Activated T-helper 1 cell treated with anti-CD3 and anti-CD28 coated beads, Interleukin-12 subunit alpha, Interleukin-12 subunit beta, Interleukin-2, Interleukin-4 antibody, amounts not matched to agents 30 ng/mL and 10 ng/mL and 1 ng/mL, durations not matched to agents 14 hours and 24 hours and 36 hours (primary cell): ENCODE measurements at regions not wholly inside any gene's neighbourhood (a gene's known extent, or its start where the extent isn't known, plus 50 kb on each side); places are given as distances from the start of the nearest gene placed in this dataset.

Experiments
- DNase-seq: peaks from one replicate; pipeline ENCODE4 v3.0.0; 2021; ENCODE audit warnings: low spot score
- H3K27ac Mint-ChIP-seq: one replicate; pipeline ENCODE4 v1.8.0; 2021; ENCODE audit warnings: mild to moderate bottlenecking, mixed read lengths
- H3K27me3 Mint-ChIP-seq: one replicate; pipeline ENCODE4 v1.8.0; 2022; ENCODE audit warnings: mild to moderate bottlenecking, moderate library complexity, mixed read lengths; ENCODE audit not compliant: insufficient read depth
- H3K36me3 Mint-ChIP-seq: one replicate; pipeline ENCODE4 v1.8.0; 2021; ENCODE audit warnings: low read depth, mixed read lengths
- H3K4me1 Mint-ChIP-seq: one replicate; pipeline ENCODE4 v1.8.0; 2021; ENCODE audit warnings: low read depth, mixed read lengths
- H3K4me3 Mint-ChIP-seq: one replicate; pipeline ENCODE4 v1.8.0; 2021; ENCODE audit warnings: mild to moderate bottlenecking, moderate library complexity, mixed read lengths
- H3K9me3 Mint-ChIP-seq: one replicate; pipeline ENCODE4 v1.8.0; 2021; ENCODE audit warnings: mixed read lengths
- intact Hi-C: fragments of 100-400 bp; cut with micrococcal nuclease; formaldehyde crosslinking; loops from one replicate; pipeline ENCODE4 v1.15.1; 2024

- no peaks in the 10 kb centered on the region for H3K9me3 Mint-ChIP-seq
- H3K4me3 Mint-ChIP-seq: no peak overlapping the region
- H3K27me3 Mint-ChIP-seq: peaks cover 7% of the 10 kb centered on the region
- H3K36me3 Mint-ChIP-seq: peaks cover 2% of the 10 kb centered on the region
- H3K27ac Mint-ChIP-seq: no peak overlapping the region
- no peak for DNase-seq
- no peaks in the 10 kb centered on the region for H3K4me1 Mint-ChIP-seq
- intact Hi-C loops: no loop called here
Observed at GRCh38 chr2:64780041-64780440, 126.3 kb upstream of the SERTAD2 start.

- H3K9me3 Mint-ChIP-seq: no peaks in the 10 kb centered on the region
- no peak for DNase-seq
- H3K36me3 Mint-ChIP-seq: peaks cover 2% of the 10 kb centered on the region
- H3K4me3 Mint-ChIP-seq: no peak overlapping the region
- no peaks in the 10 kb centered on the region for H3K4me1 Mint-ChIP-seq
- peaks cover 7% of the 10 kb centered on the region for H3K27me3 Mint-ChIP-seq
- no peak overlapping the region for H3K27ac Mint-ChIP-seq
- intact Hi-C loops: no loop called here
Observed at GRCh38 chr2:64781711-64782390, 128.1 kb upstream of the SERTAD2 start.

GRCh38 chr2:64784168-64785061, 130.7 kb upstream of the SERTAD2 start:
- peaks cover 4% of the 10 kb centered on the region for H3K27me3 Mint-ChIP-seq
- H3K4me3 Mint-ChIP-seq: no peak overlapping the region
- peaks cover 2% of the 10 kb centered on the region for H3K36me3 Mint-ChIP-seq
- intact Hi-C loops: no loop called here
- DNase-seq: no peak
- H3K27ac Mint-ChIP-seq: no peak overlapping the region
- H3K9me3 Mint-ChIP-seq: no peaks in the 10 kb centered on the region
- H3K4me1 Mint-ChIP-seq: no peaks in the 10 kb centered on the region

GRCh38 chr2:64785245-64785644, 131.5 kb upstream of the SERTAD2 start:
- Mint-ChIP-seq H3K36me3 (no peaks in the 10 kb centered on the region), H3K4me3 (no peak overlapping the region), H3K9me3 (no peaks in the 10 kb centered on the region), H3K27ac (no peak overlapping the region), H3K27me3 (peaks cover 4% of the 10 kb centered on the region), H3K4me1 (no peaks in the 10 kb centered on the region)
- intact Hi-C loops: no loop called here
- no peak for DNase-seq

GRCh38 chr2:64786343-64787018, 132.8 kb upstream of the SERTAD2 start:
- Mint-ChIP-seq H3K4me1 (no peaks in the 10 kb centered on the region), H3K36me3 (no peaks in the 10 kb centered on the region), H3K4me3 (no peak overlapping the region), H3K27me3 (peaks cover 8% of the 10 kb centered on the region), H3K9me3 (no peaks in the 10 kb centered on the region), H3K27ac (no peak overlapping the region)
- intact Hi-C loops: loop anchor here (2.0 kb wide), 1 partner anchor 14 kb away; no protein-coding TSS in a partner anchor
- DNase-seq: no peak

- Mint-ChIP-seq H3K9me3 (no peaks in the 10 kb centered on the region), H3K4me1 (no peaks in the 10 kb centered on the region), H3K4me3 (no peak overlapping the region), H3K27me3 (peaks cover 10% of the 10 kb centered on the region), H3K27ac (no peak overlapping the region), H3K36me3 (no peaks in the 10 kb centered on the region)
- intact Hi-C loops: loop anchor here (2.0 kb wide), 1 partner anchor 14 kb away; no protein-coding TSS in a partner anchor
- DNase-seq: no peak
Observed at GRCh38 chr2:64787019-64787365, 133.3 kb upstream of the SERTAD2 start.

- Mint-ChIP-seq H3K4me3 (no peak overlapping the region), H3K27ac (no peak overlapping the region), H3K9me3 (no peaks in the 10 kb centered on the region), H3K36me3 (no peaks in the 10 kb centered on the region), H3K4me1 (no peaks in the 10 kb centered on the region), H3K27me3 (peaks cover 15% of the 10 kb centered on the region)
- intact Hi-C loops: loop anchor here (2.0 kb wide), 1 partner anchor 13 kb away; no protein-coding TSS in a partner anchor
- no peak for DNase-seq
Observed at GRCh38 chr2:64787698-64788097, 134.0 kb upstream of the SERTAD2 start.

- Mint-ChIP-seq H3K27me3 (peaks cover 22% of the 10 kb centered on the region), H3K36me3 (no peaks in the 10 kb centered on the region), H3K4me1 (no peaks in the 10 kb centered on the region), H3K4me3 (no peak overlapping the region), H3K9me3 (no peaks in the 10 kb centered on the region), H3K27ac (no peak overlapping the region)
- DNase-seq: no peak
- intact Hi-C loops: no loop called here
Observed at GRCh38 chr2:64789466-64790320, 136.0 kb upstream of the SERTAD2 start.

GRCh38 chr2:64792300-64792699, 138.6 kb upstream of the SERTAD2 start:
- Mint-ChIP-seq H3K36me3 (no peaks in the 10 kb centered on the region), H3K27ac (no peak overlapping the region), H3K4me1 (no peaks in the 10 kb centered on the region), H3K9me3 (no peaks in the 10 kb centered on the region), H3K27me3 (peaks cover 22% of the 10 kb centered on the region), H3K4me3 (no peak overlapping the region)
- intact Hi-C loops: no loop called here
- no peak for DNase-seq

GRCh38 chr2:64792995-64793639, 139.4 kb upstream of the SERTAD2 start:
- no peaks in the 10 kb centered on the region for H3K4me1 Mint-ChIP-seq
- peaks cover 22% of the 10 kb centered on the region for H3K27me3 Mint-ChIP-seq
- H3K27ac Mint-ChIP-seq: no peak overlapping the region
- intact Hi-C loops: no loop called here
- no peaks in the 10 kb centered on the region for H3K36me3 Mint-ChIP-seq
- no peaks in the 10 kb centered on the region for H3K9me3 Mint-ChIP-seq
- H3K4me3 Mint-ChIP-seq: no peak overlapping the region
- DNase-seq: no peak

- Mint-ChIP-seq H3K27me3 (peaks cover 26% of the 10 kb centered on the region), H3K9me3 (no peaks in the 10 kb centered on the region), H3K36me3 (no peaks in the 10 kb centered on the region), H3K27ac (no peak overlapping the region), H3K4me1 (no peaks in the 10 kb centered on the region), H3K4me3 (no peak overlapping the region)
- intact Hi-C loops: no loop called here
- DNase-seq: no peak
Observed at GRCh38 chr2:64793701-64794100, 140.0 kb upstream of the SERTAD2 start.

- no peak for DNase-seq
- peaks cover 24% of the 10 kb centered on the region for H3K27me3 Mint-ChIP-seq
- H3K36me3 Mint-ChIP-seq: no peaks in the 10 kb centered on the region
- intact Hi-C loops: no loop called here
- H3K9me3 Mint-ChIP-seq: no peaks in the 10 kb centered on the region
- H3K27ac Mint-ChIP-seq: no peak overlapping the region
- no peak overlapping the region for H3K4me3 Mint-ChIP-seq
- H3K4me1 Mint-ChIP-seq: no peaks in the 10 kb centered on the region
Observed at GRCh38 chr2:64794426-64794995, 140.8 kb upstream of the SERTAD2 start.
